ENCODE measurements at regions not wholly inside any gene's neighbourhood (a gene's known extent, or its start where the extent isn't known, plus 50 kb on each side); places are given as distances from the start of the nearest gene placed in this dataset.
"Not testable (repeated sequence)": the region's sequence is repeated elsewhere in the genome, so short reads cannot be mapped to it uniquely, and the experiment has no call there.

DNA sequence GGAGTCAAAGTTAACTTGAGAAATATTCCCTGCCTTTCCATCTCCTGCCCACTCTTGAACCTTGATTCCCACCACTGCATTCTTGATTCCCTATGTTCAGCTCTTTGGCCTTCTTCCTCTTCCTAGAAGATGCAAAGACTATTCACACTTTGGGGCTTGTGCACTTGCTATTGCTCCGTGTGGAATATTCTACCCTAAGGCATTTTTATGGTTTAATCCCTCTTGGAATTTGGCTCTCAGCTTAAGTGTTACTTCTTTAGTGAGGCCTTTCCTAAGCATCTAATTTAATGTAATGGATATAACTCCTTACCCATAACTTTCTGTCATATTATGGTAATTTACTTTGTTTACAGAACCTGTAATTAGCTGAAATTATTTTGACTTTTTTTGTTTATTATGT lies 318.9 kb upstream of the COL8A1 start:
- DNase-seq (ENCODE audit: low read depth in 2 of 2): no peak

DNA sequence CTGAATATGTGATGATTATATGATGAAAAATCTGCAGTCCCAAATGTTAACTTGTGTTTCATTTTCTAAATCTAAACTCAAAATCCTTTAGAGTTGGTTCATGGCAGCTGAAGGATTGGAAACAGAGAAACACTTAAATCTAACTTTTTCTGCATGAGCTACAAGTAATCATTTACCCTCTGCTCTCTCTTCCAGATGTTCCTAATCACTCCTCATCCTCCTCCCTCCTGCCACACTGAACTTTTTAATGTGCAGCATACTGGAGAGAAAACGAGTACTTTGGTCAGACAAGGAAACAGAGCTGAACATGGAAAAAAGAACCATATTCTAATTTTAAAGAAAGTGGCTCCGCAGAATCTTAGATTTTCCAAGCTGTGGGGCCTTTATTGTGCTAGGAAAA lies 321.2 kb upstream of the COL8A1 start:
- no peak for DNase-seq (ENCODE audit: low read depth in 2 of 2)

DNA sequence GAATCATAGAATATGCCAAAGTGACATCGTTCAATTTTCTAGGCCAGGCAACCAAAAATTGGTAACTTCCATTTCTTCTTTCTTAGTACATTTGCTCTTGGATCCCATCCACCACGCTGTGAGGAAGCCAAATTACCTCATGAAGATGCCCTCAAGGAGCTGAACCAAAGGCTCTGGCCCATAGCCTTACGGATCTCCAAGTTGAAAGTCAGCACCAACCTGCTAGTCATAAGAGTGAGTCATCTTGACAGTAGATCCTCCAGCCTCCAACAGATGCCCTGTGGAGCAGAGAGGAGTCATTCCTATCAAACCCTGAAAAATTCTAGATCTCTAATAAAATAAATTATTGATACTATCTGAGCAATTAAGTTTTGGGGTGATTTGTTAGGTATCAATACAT lies 322.5 kb upstream of the COL8A1 start:
- DNase-seq (ENCODE audit: low read depth in 2 of 2): no peak

- DNase-seq (ENCODE audit: low read depth in 2 of 2): no peak
These were observed 324.9 kb upstream of the COL8A1 start for GRCh38 chr3:99313485-99313884.

GRCh38 chr3:99298661-99299060 lies 339.7 kb upstream of the COL8A1 start:
- no peak for DNase-seq (ENCODE audit: low read depth in 2 of 2)

- DNase-seq (ENCODE audit: low read depth in 2 of 2): no peak
These were observed 342.6 kb upstream of the COL8A1 start for GRCh38 chr3:99295836-99296235.

- DNase-seq (ENCODE audit: low read depth in 2 of 2): not testable (repeated sequence)
These were observed 344.3 kb upstream of the COL8A1 start for GRCh38 chr3:99294092-99294491.

GRCh38 chr3:99287876-99288275 lies 350.5 kb upstream of the COL8A1 start:
- no peak for DNase-seq (ENCODE audit: low read depth in 2 of 2)

DNA sequence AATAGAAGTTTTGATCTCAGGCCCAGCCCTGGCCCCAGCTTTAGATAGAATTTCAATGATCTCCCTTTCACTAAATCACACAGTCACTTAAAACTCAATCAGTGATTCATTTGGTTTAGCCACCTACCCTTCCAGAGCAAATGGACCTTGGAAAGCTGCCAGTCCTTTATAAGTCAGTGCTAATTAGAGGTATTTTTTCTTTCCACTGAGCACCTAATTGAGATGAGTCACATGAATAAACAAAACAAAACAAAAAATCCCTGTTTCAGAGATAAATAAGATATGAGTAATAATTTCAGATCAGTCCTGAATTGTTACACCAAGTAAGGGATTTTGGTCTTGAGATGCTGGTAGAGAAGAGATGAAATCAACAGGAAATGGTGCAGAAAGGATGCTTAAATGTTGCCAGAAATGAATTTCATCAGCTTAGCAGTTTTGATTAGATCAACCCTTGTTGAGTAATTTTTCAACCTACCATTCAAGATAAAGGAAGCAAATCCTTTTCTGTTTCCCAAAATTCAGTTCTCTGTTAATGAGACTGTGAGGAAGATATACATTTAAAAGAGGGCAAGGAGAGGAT lies 352.0 kb upstream of the COL8A1 start:
- no peak for DNase-seq (ENCODE audit: low read depth in 2 of 2)

DNA sequence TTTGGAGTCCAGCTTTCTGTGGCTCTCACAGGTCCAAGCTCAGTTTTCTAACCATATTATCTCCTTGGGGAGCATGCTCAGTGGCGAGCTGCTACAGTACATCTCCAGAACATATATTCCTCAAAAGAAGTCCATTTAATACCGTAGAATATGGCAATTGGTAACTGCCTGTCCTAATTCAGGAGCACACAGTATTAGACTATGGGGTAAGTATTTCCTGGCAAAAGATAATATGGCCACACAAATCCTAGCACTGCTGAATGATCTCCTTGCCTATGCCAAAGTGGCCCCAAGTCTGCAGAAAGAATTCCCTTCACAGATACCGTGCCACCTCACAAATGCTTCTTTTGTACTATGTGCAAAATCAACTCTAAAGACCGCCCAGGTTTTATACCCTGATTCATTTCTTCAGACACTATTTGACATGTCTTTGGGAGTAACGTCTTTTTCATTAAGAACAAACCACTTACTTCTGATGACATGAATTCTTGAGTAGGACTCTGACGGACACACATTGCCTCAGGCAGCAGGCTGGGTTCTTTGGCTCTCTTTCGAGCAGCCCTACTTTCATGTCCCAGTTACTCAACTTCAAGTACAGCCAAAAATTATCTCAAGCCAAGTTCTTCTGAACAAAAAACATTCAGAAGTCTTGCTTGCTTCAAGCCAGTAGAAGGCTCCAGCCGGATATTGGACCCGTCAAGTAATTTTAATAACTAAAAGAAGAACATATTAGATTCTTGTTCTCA lies 368.3 kb upstream of the DCBLD2 start:
- no peak for DNase-seq (ENCODE audit: low read depth in 2 of 2)

GRCh38 chr3:99256788-99257187 lies 355.3 kb upstream of the DCBLD2 start:
- DNase-seq (ENCODE audit: low read depth in 2 of 2): no peak

DNA sequence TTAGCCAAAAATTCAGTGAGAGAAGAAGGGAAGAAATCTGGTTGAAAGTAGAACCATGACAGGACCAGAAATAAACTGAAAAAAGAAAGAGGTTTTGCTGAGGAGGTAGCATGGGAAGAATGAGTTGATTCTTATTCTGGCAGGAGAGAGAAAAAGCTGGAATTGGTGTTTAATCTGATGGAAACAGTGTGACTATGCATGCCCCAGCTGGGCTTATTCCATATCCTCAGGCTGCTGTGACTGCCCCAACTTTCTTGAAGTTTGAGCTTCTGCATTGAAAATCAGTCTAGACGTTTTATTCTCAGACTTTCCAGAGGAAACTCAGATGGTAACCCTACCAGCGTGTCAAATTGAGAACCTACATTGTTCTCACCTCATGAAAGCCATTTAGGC lies 352.5 kb upstream of the DCBLD2 start:
- DNase-seq (ENCODE audit: low read depth in 2 of 2): no peak

GRCh38 chr3:99250821-99251355 lies 349.4 kb upstream of the DCBLD2 start:
- DNase-seq (ENCODE audit: low read depth in 2 of 2): no peak

DNA sequence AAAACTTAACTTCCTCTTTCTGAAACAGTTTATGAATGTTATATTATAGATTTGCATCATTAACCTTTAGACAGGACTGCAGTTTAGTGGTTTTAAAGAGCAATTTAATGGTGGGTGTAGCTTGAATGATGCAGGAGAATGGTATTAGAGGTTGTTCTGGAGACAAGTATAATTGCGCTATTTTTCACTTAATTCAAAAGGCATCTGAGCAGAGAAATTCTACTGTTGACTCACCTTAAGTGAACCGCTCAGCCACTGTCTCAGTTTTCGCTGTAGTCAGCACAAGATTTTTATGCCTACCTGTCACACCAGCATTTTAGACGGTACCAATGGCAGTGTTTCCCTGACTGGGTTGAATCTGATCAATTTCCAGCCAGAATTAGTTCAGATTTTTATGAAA lies 348.8 kb upstream of the DCBLD2 start:
- no peak for DNase-seq (ENCODE audit: low read depth in 2 of 2)

- DNase-seq (ENCODE audit: low read depth in 2 of 2): no peak
These were observed 348.1 kb upstream of the DCBLD2 start for GRCh38 chr3:99249627-99250026.

DNA sequence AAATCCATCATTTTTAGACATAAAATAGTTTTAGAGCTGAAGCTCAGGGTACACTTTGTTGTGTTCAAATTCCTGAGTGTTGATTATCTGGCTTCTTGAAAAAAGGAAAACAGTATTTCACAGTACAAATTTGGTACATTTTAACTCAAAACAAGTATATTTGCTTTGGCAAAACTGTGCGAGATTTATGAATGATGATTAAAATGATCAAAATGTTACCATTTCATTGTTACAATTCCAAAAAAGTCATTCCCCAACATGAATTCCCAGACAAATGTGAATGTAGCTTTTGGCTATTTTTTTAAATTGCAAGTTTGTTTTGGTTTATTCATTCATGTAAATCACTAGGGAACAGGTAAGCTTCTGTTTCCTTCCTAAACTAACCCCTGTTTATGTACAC lies 347.4 kb upstream of the DCBLD2 start:
- DNase-seq (ENCODE audit: low read depth in 2 of 2): no peak

- no peak for DNase-seq (ENCODE audit: low read depth in 2 of 2)
These were observed 346.6 kb upstream of the DCBLD2 start for GRCh38 chr3:99248130-99248529.

- DNase-seq (ENCODE audit: low read depth in 2 of 2): no peak
These were observed 344.6 kb upstream of the DCBLD2 start for GRCh38 chr3:99246010-99246654.

GRCh38 chr3:99242271-99242670 lies 340.8 kb upstream of the DCBLD2 start:
- no peak for DNase-seq (ENCODE audit: low read depth in 2 of 2)

DNA sequence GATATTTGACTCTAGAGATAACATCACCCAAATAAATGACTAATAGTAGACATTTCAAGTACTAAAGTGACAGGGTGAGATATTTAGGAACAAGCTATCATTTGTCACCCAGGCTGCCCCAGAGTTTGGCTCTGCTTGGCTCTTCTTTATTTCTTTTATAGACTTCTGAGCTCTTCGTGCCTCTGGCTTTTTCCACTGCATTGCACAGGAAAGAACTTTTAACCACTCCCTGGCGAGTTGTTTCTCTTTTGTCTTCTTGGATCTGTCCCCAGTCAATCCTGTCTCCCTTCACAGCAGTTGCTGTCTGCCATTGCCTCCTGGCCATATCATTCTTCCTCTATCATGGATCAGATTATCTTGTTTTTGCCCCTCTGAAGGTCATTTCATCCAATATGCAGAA lies 339.2 kb upstream of the DCBLD2 start:
- DNase-seq (ENCODE audit: low read depth in 2 of 2): no peak

DNA sequence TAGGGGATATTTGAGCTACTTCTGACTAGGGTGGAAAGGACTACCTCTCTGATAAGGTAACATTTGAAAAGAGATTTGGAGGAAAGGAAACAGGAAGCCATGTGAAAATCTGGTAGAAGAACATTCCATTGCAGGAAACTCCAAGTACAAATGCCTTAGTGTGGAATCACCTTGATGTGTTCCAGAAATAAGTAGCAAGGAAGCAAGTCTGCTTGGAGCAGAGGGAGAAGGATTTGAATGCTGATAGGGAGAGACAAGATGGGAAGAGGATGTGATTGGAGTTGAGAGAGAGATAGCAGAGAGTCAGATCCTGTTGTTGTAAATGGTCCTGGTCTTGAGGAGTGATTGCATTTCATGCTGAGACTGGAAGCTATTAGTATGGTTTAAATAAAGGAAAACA lies 335.1 kb upstream of the DCBLD2 start:
- DNase-seq (ENCODE audit: low read depth in 2 of 2): no peak

GRCh38 chr3:99232696-99233095 lies 331.2 kb upstream of the DCBLD2 start:
- no peak for DNase-seq (ENCODE audit: low read depth in 2 of 2)

DNA sequence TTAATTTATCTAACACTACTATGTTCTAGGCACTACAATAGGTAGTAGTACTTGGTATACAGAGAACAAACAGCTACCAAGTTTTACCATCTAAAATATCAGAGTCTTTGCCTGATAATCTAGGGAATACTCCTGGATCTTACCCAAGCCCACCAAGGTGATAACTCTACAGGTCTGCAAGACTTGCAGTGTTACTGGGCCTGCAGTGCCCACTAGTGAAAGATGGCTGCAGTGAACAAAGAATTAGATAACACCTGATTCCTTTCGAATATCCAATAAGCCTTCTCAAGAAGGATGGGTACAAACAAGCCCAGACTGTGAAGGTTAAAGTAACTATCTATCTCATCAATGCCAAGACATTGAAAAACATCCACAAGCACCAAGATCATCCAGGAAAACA lies 317.0 kb upstream of the DCBLD2 start:
- DNase-seq (ENCODE audit: low read depth in 2 of 2): no peak
